Stimulated activated naive CD4-positive, alpha-beta T cell (primary cell): ENCODE measurements at regions not wholly inside any gene's neighbourhood (a gene's known extent, or its start where the extent isn't known, plus 50 kb on each side); places are given as distances from the start of the nearest gene placed in this dataset.

Source experiments
- DNase-seq, 6 experiments: peaks; one replicate each; lab custom pipeline; 2025; lab: John Stamatoyannopoulos, UW

DNA sequence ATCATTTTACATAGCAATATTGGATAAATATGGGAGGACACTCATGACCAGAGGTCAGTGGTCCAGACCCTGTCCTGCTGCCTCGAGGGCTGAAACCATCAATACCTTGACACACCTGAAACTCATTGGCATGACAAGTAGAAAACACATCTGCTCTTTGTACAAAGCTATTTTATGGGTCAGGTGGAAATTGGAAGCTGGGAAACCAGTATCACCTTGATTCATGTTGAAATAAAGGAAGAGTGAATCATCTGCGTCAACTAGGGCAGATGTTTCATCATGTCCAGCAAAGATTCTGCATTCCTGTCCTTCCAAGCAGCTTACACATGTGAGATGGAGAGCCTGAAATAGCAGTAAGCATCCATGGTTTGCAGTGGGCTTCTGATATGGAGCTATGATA is 80.0 kb upstream of the ERBB4 start:
- DNase-seq = no peak

DNA sequence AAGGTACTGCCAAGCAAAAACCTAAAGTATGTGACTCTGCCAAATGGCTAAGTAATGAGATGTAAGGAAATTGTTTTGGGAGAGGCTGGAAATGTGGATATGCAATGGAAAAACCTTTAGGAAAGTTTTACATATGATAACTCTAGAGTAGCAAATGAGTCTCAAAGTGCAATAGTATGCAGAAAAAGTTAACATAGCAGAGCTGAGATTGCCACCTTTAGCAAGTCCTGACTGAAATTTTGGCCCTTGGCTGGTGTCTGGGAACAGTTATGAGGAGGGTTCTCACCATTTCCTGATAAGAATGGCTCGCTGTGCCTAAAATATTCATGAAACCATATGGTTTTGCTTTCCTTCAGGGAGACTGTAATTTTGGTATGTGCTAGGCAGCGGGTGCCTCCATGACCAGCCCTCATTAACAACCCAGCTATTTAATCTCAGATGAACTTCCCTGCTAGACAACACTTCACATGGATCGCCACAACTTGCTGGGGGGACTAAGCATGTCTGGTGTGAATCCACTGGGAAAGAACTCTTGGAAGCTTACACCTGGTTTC is 72.3 kb upstream of the ERBB4 start:
- no peak for DNase-seq

- DNase-seq = no peak
These were observed 70.9 kb upstream of the ERBB4 start for GRCh38 chr2:212609479-212609878.

- no peak for DNase-seq
These were observed 68.5 kb upstream of the ERBB4 start for GRCh38 chr2:212607080-212607479.

- no peak for DNase-seq
These were observed 67.6 kb upstream of the ERBB4 start for GRCh38 chr2:212606232-212606631.

- no peak for DNase-seq
These were observed 58.1 kb upstream of the ERBB4 start for GRCh38 chr2:212596688-212597087.

DNA sequence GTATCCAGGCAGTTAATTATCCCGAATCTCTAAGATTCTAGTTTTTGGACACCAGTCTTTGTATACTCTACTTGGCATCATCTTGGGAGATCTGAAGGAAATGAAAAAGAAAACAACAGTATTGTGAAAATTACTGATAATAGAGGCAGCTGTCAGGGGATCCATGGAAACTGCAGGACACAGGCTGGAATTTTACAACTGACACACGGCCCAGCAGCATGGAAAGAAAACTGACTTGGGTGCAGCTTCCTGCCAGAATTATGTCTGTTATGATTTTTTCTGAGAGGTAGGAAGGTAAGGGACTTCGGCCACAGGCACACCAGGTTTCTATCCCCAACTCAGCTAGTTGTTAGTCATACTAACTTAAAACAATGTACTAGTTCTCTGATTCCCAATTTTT is 57.7 kb upstream of the ERBB4 start:
- no peak for DNase-seq

GRCh38 chr2:212595036-212595654 is 56.5 kb upstream of the ERBB4 start:
- no peak for DNase-seq

DNA sequence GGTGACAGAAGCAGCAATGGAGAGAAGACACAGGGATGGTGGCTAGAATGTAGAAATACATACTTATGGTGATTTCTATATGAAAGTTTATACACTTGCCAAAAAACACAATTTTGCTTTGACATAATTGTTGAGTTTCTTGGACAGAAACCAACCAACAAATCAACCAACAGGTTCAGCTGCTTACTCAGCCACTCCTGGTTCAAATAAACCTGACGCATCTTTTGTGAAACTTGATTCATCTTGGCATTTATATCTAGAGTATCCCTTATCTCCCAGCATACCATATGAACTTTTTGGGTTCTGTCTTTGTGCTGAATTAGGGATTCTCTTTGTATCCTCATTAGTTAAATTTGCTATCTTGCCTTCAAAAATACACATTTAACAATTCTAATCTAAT is 54.1 kb upstream of the ERBB4 start:
- no peak for DNase-seq
